Fibroblast of lung (primary cell): ENCODE measurements at regions not wholly inside any gene's neighbourhood (a gene's known extent, or its start where the extent isn't known, plus 50 kb on each side); places are given as distances from the start of the nearest gene placed in this dataset.

Experiments used
- DNase-seq, 2 donors: peaks; one replicate each; pipeline versions ENCODE4 v3.0.0 to v3.0.0-alpha.2; 2010; ENCODE audit warnings: low read depth in 2 of 2
- H2AFZ ChIP-seq: 2 replicates; pipeline ENCODE4 v1.5.1; 2012; ENCODE audit warnings: low read length, control low read depth, inconsistent platforms
- H3K27ac ChIP-seq: 2 replicates; pipeline ENCODE4 v1.5.1; 2011; ENCODE audit warnings: low read length, control low read depth; ENCODE audit not compliant: insufficient read depth
- H3K27me3 ChIP-seq: 2 replicates; pipeline ENCODE4 v1.5.1; 2011; ENCODE audit warnings: mild to moderate bottlenecking, low read length; ENCODE audit not compliant: control insufficient read depth, insufficient read depth
- H3K36me3 ChIP-seq: 2 replicates; pipeline ENCODE4 v1.5.1; 2011; ENCODE audit warnings: low read length; ENCODE audit not compliant: control insufficient read depth, insufficient read depth
- H3K4me1 ChIP-seq: 2 replicates; pipeline ENCODE4 v1.5.1; 2011; ENCODE audit warnings: low read length; ENCODE audit not compliant: control insufficient read depth, insufficient read depth; ENCODE audit errors: extremely low read depth
- H3K4me2 ChIP-seq: 2 replicates; pipeline ENCODE4 v1.5.1; 2011; ENCODE audit warnings: low read length, control low read depth; ENCODE audit not compliant: insufficient read depth; ENCODE audit errors: extremely low read depth
- H3K4me3 ChIP-seq, 4 experiments: fragments of 200-600 bp in 1 of 4; sonication (generic) in 1 of 4; replicated peaks in 1 of 4; 2 replicates each; pipeline ENCODE4 v1.5.1; 2011 to 2016; ENCODE audit warnings: low read length in 4 of 4, low read depth in 3 of 4, mild to moderate bottlenecking in 3 of 4, control low read depth in 2 of 4, inconsistent platforms in 1 of 4, mixed read lengths in 1 of 4; ENCODE audit not compliant: insufficient read depth in 1 of 4; ENCODE audit errors: control extremely low read depth in 1 of 4
- H3K79me2 ChIP-seq: 2 replicates; pipeline ENCODE4 v1.5.1; 2012; ENCODE audit warnings: mild to moderate bottlenecking, low read length, inconsistent platforms; ENCODE audit not compliant: control insufficient read depth, insufficient read depth
- H3K9ac ChIP-seq: 2 replicates; pipeline ENCODE4 v1.5.1; 2011; ENCODE audit warnings: mild to moderate bottlenecking, low read length, control low read depth; ENCODE audit not compliant: insufficient read depth
- H3K9me3 ChIP-seq: 2 replicates; pipeline ENCODE4 v1.5.1; 2012; ENCODE audit warnings: low read depth, low read length; ENCODE audit not compliant: control insufficient read depth, insufficient read depth
- H4K20me1 ChIP-seq: 2 replicates; pipeline ENCODE4 v1.5.1; 2011; ENCODE audit warnings: low read length; ENCODE audit not compliant: control insufficient read depth, insufficient read depth; ENCODE audit errors: extremely low read depth
- EZH2 ChIP-seq: IDR thresholded peaks from 2 replicates; pipeline ENCODE4 v1.5.1; 2012; ENCODE audit warnings: low read length, control low read depth, mild to moderate bottlenecking; ENCODE audit errors: missing control alignments
- TF ChIP-seq, protein P1 (sequence below), 2 donors: IDR thresholded peaks in 1 of 2; conservative IDR thresholded peaks in 1 of 2; 1 replicate in 1 of 2; 2 replicates in 1 of 2; pipeline ENCODE4 v1.5.1; 2011 to 2012; ENCODE audit warnings: low read length in 2 of 2, control low read depth in 1 of 2, inconsistent platforms in 1 of 2, low read depth in 1 of 2, mild to moderate bottlenecking in 1 of 2

DNA sequence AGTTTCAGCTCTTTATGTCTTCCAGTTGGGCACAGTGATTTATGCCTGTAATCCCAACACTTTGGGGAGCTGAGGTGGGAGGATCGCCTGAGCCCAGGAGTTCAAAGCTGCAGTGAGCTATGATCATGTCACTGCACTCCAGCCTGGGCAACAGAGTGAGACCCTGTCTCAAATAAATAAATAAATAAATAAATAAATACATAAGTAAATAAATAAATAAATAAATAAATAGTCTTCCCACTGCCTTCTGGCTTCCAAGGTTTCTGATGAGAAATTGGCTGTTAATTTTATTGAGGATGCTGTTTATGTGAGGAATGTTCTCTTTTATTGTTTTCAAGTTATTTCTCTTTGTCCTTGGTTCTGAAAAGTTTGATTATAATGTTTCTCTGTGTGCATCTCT is 1507.6 kb upstream of the GOT2 start:
- TF ChIP-seq EZH2 = no peak
- TF ChIP-seq, protein P1, sequence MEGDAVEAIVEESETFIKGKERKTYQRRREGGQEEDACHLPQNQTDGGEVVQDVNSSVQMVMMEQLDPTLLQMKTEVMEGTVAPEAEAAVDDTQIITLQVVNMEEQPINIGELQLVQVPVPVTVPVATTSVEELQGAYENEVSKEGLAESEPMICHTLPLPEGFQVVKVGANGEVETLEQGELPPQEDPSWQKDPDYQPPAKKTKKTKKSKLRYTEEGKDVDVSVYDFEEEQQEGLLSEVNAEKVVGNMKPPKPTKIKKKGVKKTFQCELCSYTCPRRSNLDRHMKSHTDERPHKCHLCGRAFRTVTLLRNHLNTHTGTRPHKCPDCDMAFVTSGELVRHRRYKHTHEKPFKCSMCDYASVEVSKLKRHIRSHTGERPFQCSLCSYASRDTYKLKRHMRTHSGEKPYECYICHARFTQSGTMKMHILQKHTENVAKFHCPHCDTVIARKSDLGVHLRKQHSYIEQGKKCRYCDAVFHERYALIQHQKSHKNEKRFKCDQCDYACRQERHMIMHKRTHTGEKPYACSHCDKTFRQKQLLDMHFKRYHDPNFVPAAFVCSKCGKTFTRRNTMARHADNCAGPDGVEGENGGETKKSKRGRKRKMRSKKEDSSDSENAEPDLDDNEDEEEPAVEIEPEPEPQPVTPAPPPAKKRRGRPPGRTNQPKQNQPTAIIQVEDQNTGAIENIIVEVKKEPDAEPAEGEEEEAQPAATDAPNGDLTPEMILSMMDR (conservative IDR thresholded peaks at IDR 0.05 in 1 of 2, IDR thresholded peaks at IDR 0.05 in 1 of 2; ENCODE audit: low read depth in 1 of 2, low read length in 2 of 2) = no peak
- no peaks in the 10 kb centered on the region for H3K36me3 ChIP-seq
- H3K27me3 ChIP-seq = no peaks in the 10 kb centered on the region
- H3K4me3 ChIP-seq = no peak overlapping the region
- H4K20me1 ChIP-seq = no peaks in the 10 kb centered on the region
- no peaks in the 10 kb centered on the region for H3K79me2 ChIP-seq
- no peaks in the 10 kb centered on the region for H3K4me1 ChIP-seq
- no peaks in the 10 kb centered on the region for H3K9me3 ChIP-seq
- H3K4me2 ChIP-seq = no peak overlapping the region
- no peak overlapping the region for H2AFZ ChIP-seq
- H3K27ac ChIP-seq = no peak overlapping the region
- no peak for DNase-seq
- H3K9ac ChIP-seq = no peak overlapping the region

DNA sequence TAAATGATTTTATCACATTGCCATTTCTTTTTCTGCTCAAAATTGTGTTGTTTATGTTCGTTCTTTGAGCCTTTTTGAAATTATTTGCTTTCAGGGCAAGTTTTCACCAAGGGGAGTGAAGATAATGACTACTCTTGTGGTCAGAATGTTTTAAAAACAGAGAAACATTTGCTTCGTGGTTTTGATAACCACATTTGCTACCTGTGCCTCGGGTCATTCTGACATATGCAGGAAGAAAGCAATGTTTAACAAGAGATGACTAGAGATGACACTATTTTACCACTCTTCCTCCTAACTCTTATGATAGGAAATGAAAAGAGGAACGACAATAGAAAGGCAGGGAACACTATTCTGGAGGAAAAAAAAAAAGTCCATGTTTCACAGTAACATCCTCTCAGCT is 1496.5 kb upstream of the GOT2 start:
- DNase-seq = peak in 1 of 2 donors; percentile 21
- Histone ChIP-seq H3K4me2 (no peak overlapping the region), H3K36me3 (no peaks in the 10 kb centered on the region), H3K4me3 (no peak overlapping the region), H3K79me2 (no peaks in the 10 kb centered on the region), H4K20me1 (no peaks in the 10 kb centered on the region), H3K9ac (no peak overlapping the region), H3K4me1 (no peaks in the 10 kb centered on the region), H2AFZ (no peak overlapping the region), H3K9me3 (no peaks in the 10 kb centered on the region), H3K27me3 (no peaks in the 10 kb centered on the region), H3K27ac (no peak overlapping the region)
- TF ChIP-seq, protein P1 (conservative IDR thresholded peaks at IDR 0.05 in 1 of 2, IDR thresholded peaks at IDR 0.05 in 1 of 2; ENCODE audit: low read depth in 1 of 2, low read length in 2 of 2) = no peak
- TF ChIP-seq EZH2 = no peak

DNA sequence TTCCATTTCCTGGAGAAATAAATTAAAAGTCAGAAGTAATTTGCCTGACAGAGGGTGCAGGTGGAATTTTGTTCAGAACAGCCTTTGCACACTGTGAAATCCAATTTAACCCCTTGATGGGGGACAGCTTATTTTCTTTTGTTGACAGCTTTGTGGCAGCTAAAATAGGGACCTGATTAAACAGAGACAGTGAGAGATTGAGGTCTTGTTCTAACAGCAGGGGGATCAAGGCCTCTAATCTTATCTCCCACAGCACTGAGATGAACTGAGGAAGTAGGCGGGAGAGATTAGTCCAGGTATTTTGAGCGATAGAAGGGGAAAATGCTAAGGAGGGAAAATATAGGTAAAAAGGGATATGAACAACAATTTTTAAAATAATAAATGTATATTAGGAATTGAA is 1491.4 kb upstream of the GOT2 start:
- no peak overlapping the region for H2AFZ ChIP-seq
- no peaks in the 10 kb centered on the region for H4K20me1 ChIP-seq
- H3K9ac ChIP-seq = no peak overlapping the region
- no peak overlapping the region for H3K27ac ChIP-seq
- TF ChIP-seq, protein P1 (conservative IDR thresholded peaks at IDR 0.05 in 1 of 2, IDR thresholded peaks at IDR 0.05 in 1 of 2; ENCODE audit: low read depth in 1 of 2, low read length in 2 of 2) = no peak
- TF ChIP-seq EZH2 = no peak
- no peaks in the 10 kb centered on the region for H3K79me2 ChIP-seq
- H3K27me3 ChIP-seq = no peaks in the 10 kb centered on the region
- H3K36me3 ChIP-seq = no peaks in the 10 kb centered on the region
- H3K4me3 ChIP-seq = no peak overlapping the region
- DNase-seq = no peak
- H3K4me1 ChIP-seq = no peaks in the 10 kb centered on the region
- H3K9me3 ChIP-seq = no peaks in the 10 kb centered on the region
- no peak overlapping the region for H3K4me2 ChIP-seq
